H9 (cell line): ENCODE measurements at regions not wholly inside any gene's neighbourhood (a gene's known extent, or its start where the extent isn't known, plus 50 kb on each side); places are given as distances from the start of the nearest gene placed in this dataset.

Experiments
- DNase-seq: peaks from one replicate; pipeline ENCODE4 v3.0.0-alpha.2; 2017
- H2AFZ ChIP-seq: one replicate; pipeline ENCODE4 v1.6.1; 2013; ENCODE audit warnings: mild to moderate bottlenecking, low read length, control low read depth, moderate library complexity
- H2AK5ac ChIP-seq: 2 replicates; pipeline ENCODE4 v1.6.1; 2013; ENCODE audit warnings: low read length, control low read depth, mixed read lengths; ENCODE audit not compliant: insufficient read length
- H2BK120ac ChIP-seq: one replicate; pipeline ENCODE4 v1.6.1; 2013; ENCODE audit warnings: low read depth, mild to moderate bottlenecking, low read length, control low read depth, inconsistent platforms; ENCODE audit not compliant: poor library complexity, severe bottlenecking
- H2BK12ac ChIP-seq: 2 replicates; pipeline ENCODE4 v1.6.1; 2013; ENCODE audit warnings: low read length, control low read depth, mixed read lengths, low read depth; ENCODE audit not compliant: insufficient read length
- H2BK15ac ChIP-seq: 2 replicates; pipeline ENCODE4 v1.6.1; 2013; ENCODE audit warnings: low read depth, low read length, control low read depth
- H2BK20ac ChIP-seq: one replicate; pipeline ENCODE4 v1.6.1; 2013; ENCODE audit warnings: low read depth, mild to moderate bottlenecking, low read length, control low read depth, inconsistent platforms; ENCODE audit not compliant: poor library complexity, severe bottlenecking
- H2BK5ac ChIP-seq: 2 replicates; pipeline ENCODE4 v1.6.1; 2013; ENCODE audit warnings: low read length, control low read depth, mixed read lengths; ENCODE audit not compliant: insufficient read length
- H3K14ac ChIP-seq: 2 replicates; pipeline ENCODE4 v1.6.1; 2013; ENCODE audit warnings: low read length, control low read depth; ENCODE audit not compliant: insufficient read depth
- H3K18ac ChIP-seq: 2 replicates; pipeline ENCODE4 v1.6.1; 2013; ENCODE audit warnings: low read depth, mild to moderate bottlenecking, mixed read lengths, low read length, control low read depth; ENCODE audit not compliant: insufficient read length
- H3K23ac ChIP-seq: 2 replicates; pipeline ENCODE4 v1.6.1; 2013; ENCODE audit warnings: low read length, control low read depth, mixed read lengths, low read depth; ENCODE audit not compliant: insufficient read length
- H3K23me2 ChIP-seq: 2 replicates; pipeline ENCODE4 v1.6.1; 2013; ENCODE audit warnings: low read depth, mild to moderate bottlenecking, mixed read lengths, low read length, control low read depth; ENCODE audit not compliant: insufficient read length, poor library complexity, severe bottlenecking
- H3K27ac ChIP-seq: 2 replicates; pipeline ENCODE4 v1.5.1; 2013; ENCODE audit warnings: low read length, control low read depth, mixed read lengths, low read depth; ENCODE audit not compliant: insufficient read length
- H3K27me3 ChIP-seq: 2 replicates; pipeline ENCODE4 v1.6.1; 2013; ENCODE audit warnings: low read length, control low read depth, inconsistent platforms; ENCODE audit not compliant: insufficient read depth
- H3K4ac ChIP-seq: 2 replicates; pipeline ENCODE4 v1.6.1; 2013; ENCODE audit warnings: low read depth, mild to moderate bottlenecking, control low read depth, inconsistent platforms, low read length, moderate library complexity
- H3K4me1 ChIP-seq: 2 replicates; pipeline ENCODE4 v1.6.1; 2013; ENCODE audit warnings: low read length, control low read depth, inconsistent platforms; ENCODE audit not compliant: insufficient read depth
- H3K4me2 ChIP-seq: 2 replicates; pipeline ENCODE4 v1.6.1; 2013; ENCODE audit warnings: low read length, control low read depth, mixed read lengths; ENCODE audit not compliant: insufficient read length, insufficient read depth
- H3K56ac ChIP-seq: 2 replicates; pipeline ENCODE4 v1.6.1; 2013; ENCODE audit warnings: low read depth, mild to moderate bottlenecking, mixed read lengths, low read length, control low read depth; ENCODE audit not compliant: insufficient read length
- H3K79me1 ChIP-seq: 2 replicates; pipeline ENCODE4 v1.6.1; 2013; ENCODE audit warnings: low read depth, mild to moderate bottlenecking, moderate library complexity, low read length, control low read depth, inconsistent platforms; ENCODE audit not compliant: insufficient read depth, poor library complexity, severe bottlenecking
- H3K79me2 ChIP-seq: 2 replicates; pipeline ENCODE4 v1.6.1; 2013; ENCODE audit warnings: low read length, control low read depth, inconsistent platforms; ENCODE audit not compliant: insufficient read depth
- H3K9ac ChIP-seq: 2 replicates; pipeline ENCODE4 v1.6.1; 2013; ENCODE audit warnings: low read length, control low read depth, mixed read lengths; ENCODE audit not compliant: insufficient read length; ENCODE audit errors: extremely low read depth
- H3K9me3 ChIP-seq: one replicate; pipeline ENCODE4 v1.6.1; 2013; ENCODE audit warnings: low read depth, low read length, inconsistent platforms; ENCODE audit not compliant: control insufficient read depth
- H3T11ph ChIP-seq: one replicate; pipeline ENCODE4 v1.6.1; 2013; ENCODE audit warnings: mild to moderate bottlenecking, low read length, control low read depth, inconsistent platforms
- H4K20me1 ChIP-seq: one replicate; pipeline ENCODE4 v1.6.1; 2013; ENCODE audit not compliant: control insufficient read depth, insufficient read length, insufficient read depth
- H4K5ac ChIP-seq: 2 replicates; pipeline ENCODE4 v1.6.1; 2013; ENCODE audit warnings: low read depth, mild to moderate bottlenecking, mixed read lengths, low read length, control low read depth; ENCODE audit not compliant: insufficient read length
- H4K8ac ChIP-seq: replicated peaks from 2 replicates; pipeline ENCODE4 v1.6.1; 2013; ENCODE audit warnings: low read length, control low read depth, mixed read lengths, low read depth; ENCODE audit not compliant: insufficient read length
- H4K91ac ChIP-seq: 2 replicates; pipeline ENCODE4 v1.6.1; 2013; ENCODE audit warnings: low read depth, mild to moderate bottlenecking, moderate library complexity, mixed read lengths, low read length, control low read depth; ENCODE audit not compliant: insufficient read length
- H3K27ac Mint-ChIP-seq, 3 experiments: 2 replicates in 2 of 3; 3 replicates in 1 of 3; pipeline ENCODE4 v1.8.0; 2020 to 2021; ENCODE audit warnings: mixed read lengths in 3 of 3, mild to moderate bottlenecking in 1 of 3, moderate library complexity in 1 of 3
- H3K27me3 Mint-ChIP-seq: 2 replicates; pipeline ENCODE4 v1.8.0; 2021; ENCODE audit warnings: low read depth, mild to moderate bottlenecking, moderate library complexity, mixed read lengths
- H3K36me3 Mint-ChIP-seq, 3 experiments: 2 replicates in 2 of 3; 3 replicates in 1 of 3; pipeline ENCODE4 v1.8.0; 2020 to 2021; ENCODE audit warnings: low read depth in 3 of 3, mixed read lengths in 3 of 3; ENCODE audit not compliant: insufficient read depth in 1 of 3
- H3K4me1 Mint-ChIP-seq, 2 experiments: 2 replicates each; pipeline ENCODE4 v1.8.0; 2020; ENCODE audit warnings: mixed read lengths in 2 of 2
- H3K4me3 Mint-ChIP-seq, 2 experiments: 2 replicates in 1 of 2; 3 replicates in 1 of 2; pipeline ENCODE4 v1.8.0; 2020 to 2021; ENCODE audit warnings: mild to moderate bottlenecking in 2 of 2, mixed read lengths in 2 of 2, moderate library complexity in 1 of 2
- H3K9me3 Mint-ChIP-seq, 2 experiments: 2 replicates in 1 of 2; 3 replicates in 1 of 2; pipeline ENCODE4 v1.8.0; 2020; ENCODE audit warnings: mild to moderate bottlenecking in 2 of 2, mixed read lengths in 2 of 2, moderate library complexity in 1 of 2
- WGBS: extraction: QIAGEN DNeasy Blood & Tissue Kit; methylation state at CpG from one replicate; pipeline ENCODE4 v1.1.7; 2013; ENCODE audit warnings: missing lambda C conversion rate, low lambda C conversion rate, mixed read lengths; ENCODE audit not compliant: insufficient read length; ENCODE audit errors: extremely low coverage; 5-methylcytosine and 5-hydroxymethylcytosine counted together
- TF ChIP-seq, protein P1 (sequence below): fragments of 200-600 bp; sonication (generic); conservative IDR thresholded peaks from 3 replicates; pipeline ENCODE4 v1.8.0; 2021; ENCODE audit warnings: antibody characterized with exemption, mild to moderate bottlenecking

DNA sequence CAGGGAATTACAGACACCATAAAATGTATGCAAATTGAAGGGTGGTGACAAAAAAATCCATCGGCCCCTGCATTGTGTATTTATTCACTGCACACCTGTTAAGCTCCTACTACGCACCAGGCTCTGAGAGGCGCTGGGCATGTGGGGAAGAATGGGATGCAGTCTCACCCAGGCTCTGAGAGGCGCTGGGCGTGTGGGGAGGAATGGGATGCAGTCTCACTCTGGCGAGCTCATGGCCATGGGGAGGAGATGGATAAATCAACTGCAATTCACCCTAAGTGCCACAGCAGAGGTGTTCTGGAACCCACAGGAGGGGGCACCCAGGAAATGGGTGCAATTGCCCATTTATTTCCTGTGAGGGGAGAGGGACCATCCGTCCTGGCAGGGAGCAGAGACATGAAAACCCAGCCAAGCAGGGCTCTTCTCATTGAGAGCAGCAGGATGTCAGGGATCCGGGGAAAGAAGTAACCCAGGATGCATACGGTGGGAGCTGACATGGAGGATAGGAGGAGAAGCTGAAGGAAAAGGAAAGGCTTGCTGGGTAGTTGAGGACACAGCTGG is 798.7 kb downstream of the TBC1D22A start:
- no peak overlapping the region for H3K14ac ChIP-seq
- no peaks in the 10 kb centered on the region for H3K79me1 ChIP-seq
- H3K27ac ChIP-seq: no peak overlapping the region
- H3K56ac ChIP-seq: no peak overlapping the region
- no peak overlapping the region for H4K91ac ChIP-seq
- no peak overlapping the region for H3K4ac ChIP-seq
- no peak overlapping the region for H3K4me2 ChIP-seq
- no peaks in the 10 kb centered on the region for H3K23me2 ChIP-seq
- H4K5ac ChIP-seq: no peak overlapping the region
- H2BK5ac ChIP-seq: no peak overlapping the region
- no CpG with 5 or more reads among the region's 9 CpGs for WGBS
- H3K27me3 Mint-ChIP-seq: peaks cover 9% of the 10 kb centered on the region
- no peak overlapping the region for H3K4me3 Mint-ChIP-seq
- no peak overlapping the region for H3T11ph ChIP-seq
- no peak overlapping the region for H2AK5ac ChIP-seq
- no peak overlapping the region for H2AFZ ChIP-seq
- H3K79me2 ChIP-seq: no peaks in the 10 kb centered on the region
- H3K9me3 ChIP-seq: peaks cover 84% of the 10 kb centered on the region
- no peaks in the 10 kb centered on the region for H3K4me1 ChIP-seq
- no peak overlapping the region for H3K23ac ChIP-seq
- H3K27ac Mint-ChIP-seq: no peak overlapping the region
- no peak overlapping the region for H2BK120ac ChIP-seq
- peaks cover 64 to 99% of the 10 kb centered on the region in 2 experiments for H3K9me3 Mint-ChIP-seq
- no peak overlapping the region for H2BK15ac ChIP-seq
- H3K36me3 Mint-ChIP-seq: peaks cover 8 to 50% (median 33%) of the 10 kb centered on the region in 3 experiments; a peak in 6 of 7 replicates
- TF ChIP-seq, protein P1, sequence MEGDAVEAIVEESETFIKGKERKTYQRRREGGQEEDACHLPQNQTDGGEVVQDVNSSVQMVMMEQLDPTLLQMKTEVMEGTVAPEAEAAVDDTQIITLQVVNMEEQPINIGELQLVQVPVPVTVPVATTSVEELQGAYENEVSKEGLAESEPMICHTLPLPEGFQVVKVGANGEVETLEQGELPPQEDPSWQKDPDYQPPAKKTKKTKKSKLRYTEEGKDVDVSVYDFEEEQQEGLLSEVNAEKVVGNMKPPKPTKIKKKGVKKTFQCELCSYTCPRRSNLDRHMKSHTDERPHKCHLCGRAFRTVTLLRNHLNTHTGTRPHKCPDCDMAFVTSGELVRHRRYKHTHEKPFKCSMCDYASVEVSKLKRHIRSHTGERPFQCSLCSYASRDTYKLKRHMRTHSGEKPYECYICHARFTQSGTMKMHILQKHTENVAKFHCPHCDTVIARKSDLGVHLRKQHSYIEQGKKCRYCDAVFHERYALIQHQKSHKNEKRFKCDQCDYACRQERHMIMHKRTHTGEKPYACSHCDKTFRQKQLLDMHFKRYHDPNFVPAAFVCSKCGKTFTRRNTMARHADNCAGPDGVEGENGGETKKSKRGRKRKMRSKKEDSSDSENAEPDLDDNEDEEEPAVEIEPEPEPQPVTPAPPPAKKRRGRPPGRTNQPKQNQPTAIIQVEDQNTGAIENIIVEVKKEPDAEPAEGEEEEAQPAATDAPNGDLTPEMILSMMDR: no peak
- H4K20me1 ChIP-seq: no peaks in the 10 kb centered on the region
- H2BK20ac ChIP-seq: no peak overlapping the region
- H3K27me3 ChIP-seq: no peaks in the 10 kb centered on the region
- no peak overlapping the region for H2BK12ac ChIP-seq
- no peak overlapping the region for H3K18ac ChIP-seq
- no peak for DNase-seq
- no peaks in the 10 kb centered on the region for H3K4me1 Mint-ChIP-seq
- no peak overlapping the region for H4K8ac ChIP-seq
- H3K9ac ChIP-seq: no peak overlapping the region
